ENCODE measurements at regions not wholly inside any gene's neighbourhood (a gene's known extent, or its start where the extent isn't known, plus 50 kb on each side); places are given as distances from the start of the nearest gene placed in this dataset.

DNA sequence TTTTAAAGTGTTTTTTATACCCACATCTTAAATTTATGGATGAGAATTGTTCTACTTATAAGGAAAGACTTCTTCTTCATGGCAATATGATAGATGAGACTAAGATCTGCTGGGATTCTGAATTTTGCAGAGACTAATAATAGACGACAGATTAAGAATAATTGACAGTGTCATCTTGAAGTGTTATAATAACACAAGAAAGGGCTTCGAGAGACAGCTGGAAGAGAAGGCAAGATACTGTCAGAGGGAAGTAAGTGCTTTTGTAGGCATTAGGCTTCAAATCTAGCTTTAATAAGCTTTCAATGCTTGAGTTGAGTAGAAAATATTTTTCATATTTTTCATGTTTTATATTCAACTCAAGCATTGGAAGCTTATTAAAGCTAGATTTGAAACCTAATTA, 797.6 kb upstream of the PABPC4L start:
- DNase-seq, result no peak

DNA sequence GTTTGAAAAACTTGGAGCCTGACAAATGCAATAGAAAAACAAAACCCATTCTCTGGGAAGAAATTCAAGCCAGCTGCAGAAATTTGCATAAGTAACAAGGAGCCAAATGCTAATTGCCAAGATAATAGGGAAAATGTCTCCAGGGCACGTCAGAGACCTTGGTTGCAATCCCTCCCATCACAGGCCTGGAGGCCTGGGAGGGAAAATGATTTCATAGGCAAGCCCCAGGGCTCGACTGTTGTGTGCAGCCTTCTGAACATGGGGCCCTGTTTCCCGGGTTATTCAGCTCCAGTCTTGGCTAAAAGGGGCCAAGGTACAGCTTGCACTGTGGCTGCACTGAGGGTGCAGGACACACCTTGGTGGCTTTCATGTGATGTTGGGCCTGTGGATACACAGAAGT, 760.4 kb upstream of the PABPC4L start:
- Histone ChIP-seq H3K27me3 (no peaks in the 10 kb centered on the region), H3K4me1 (no peaks in the 10 kb centered on the region), H3K27ac (no peak overlapping the region), H3K4me3 (no peak overlapping the region), H3K9me3 (no peaks in the 10 kb centered on the region), H3K36me3 (no peaks in the 10 kb centered on the region)
- no peak for ATAC-seq
- TF ChIP-seq, protein P1, sequence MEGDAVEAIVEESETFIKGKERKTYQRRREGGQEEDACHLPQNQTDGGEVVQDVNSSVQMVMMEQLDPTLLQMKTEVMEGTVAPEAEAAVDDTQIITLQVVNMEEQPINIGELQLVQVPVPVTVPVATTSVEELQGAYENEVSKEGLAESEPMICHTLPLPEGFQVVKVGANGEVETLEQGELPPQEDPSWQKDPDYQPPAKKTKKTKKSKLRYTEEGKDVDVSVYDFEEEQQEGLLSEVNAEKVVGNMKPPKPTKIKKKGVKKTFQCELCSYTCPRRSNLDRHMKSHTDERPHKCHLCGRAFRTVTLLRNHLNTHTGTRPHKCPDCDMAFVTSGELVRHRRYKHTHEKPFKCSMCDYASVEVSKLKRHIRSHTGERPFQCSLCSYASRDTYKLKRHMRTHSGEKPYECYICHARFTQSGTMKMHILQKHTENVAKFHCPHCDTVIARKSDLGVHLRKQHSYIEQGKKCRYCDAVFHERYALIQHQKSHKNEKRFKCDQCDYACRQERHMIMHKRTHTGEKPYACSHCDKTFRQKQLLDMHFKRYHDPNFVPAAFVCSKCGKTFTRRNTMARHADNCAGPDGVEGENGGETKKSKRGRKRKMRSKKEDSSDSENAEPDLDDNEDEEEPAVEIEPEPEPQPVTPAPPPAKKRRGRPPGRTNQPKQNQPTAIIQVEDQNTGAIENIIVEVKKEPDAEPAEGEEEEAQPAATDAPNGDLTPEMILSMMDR (IDR thresholded peaks at IDR 0.05 in 4 of 5, conservative IDR thresholded peaks at IDR 0.05 in 1 of 5), result no peak
- TF ChIP-seq POLR2A (IDR thresholded peaks at IDR 0.05), result no peak
- intact Hi-C loops (cut with DNase I; ENCODE audit: low total_unique reads), result no loop called here
- DNase-seq, result no peak
- in situ Hi-C loops (cut with MboI; ENCODE audit: low sequenced_read_pairs in 4 of 4), result no loop called here

More for the DNA sequence above, 797.6 kb upstream of the PABPC4L start:
- TF ChIP-seq, protein P1 (IDR thresholded peaks at IDR 0.05 in 4 of 5, conservative IDR thresholded peaks at IDR 0.05 in 1 of 5), result no peak
- no peak for TF ChIP-seq POLR2A (IDR thresholded peaks at IDR 0.05)
- Histone ChIP-seq H3K27ac (no peak overlapping the region), H3K4me3 (no peak overlapping the region), H3K27me3 (no peaks in the 10 kb centered on the region), H3K36me3 (no peaks in the 10 kb centered on the region), H3K4me1 (no peaks in the 10 kb centered on the region), H3K9me3 (no peaks in the 10 kb centered on the region)
- intact Hi-C loops (cut with DNase I; ENCODE audit: low total_unique reads) (no loop called here), in situ Hi-C loops (cut with MboI; ENCODE audit: low sequenced_read_pairs in 4 of 4) (no loop called here)
- ATAC-seq, result no peak

DNA sequence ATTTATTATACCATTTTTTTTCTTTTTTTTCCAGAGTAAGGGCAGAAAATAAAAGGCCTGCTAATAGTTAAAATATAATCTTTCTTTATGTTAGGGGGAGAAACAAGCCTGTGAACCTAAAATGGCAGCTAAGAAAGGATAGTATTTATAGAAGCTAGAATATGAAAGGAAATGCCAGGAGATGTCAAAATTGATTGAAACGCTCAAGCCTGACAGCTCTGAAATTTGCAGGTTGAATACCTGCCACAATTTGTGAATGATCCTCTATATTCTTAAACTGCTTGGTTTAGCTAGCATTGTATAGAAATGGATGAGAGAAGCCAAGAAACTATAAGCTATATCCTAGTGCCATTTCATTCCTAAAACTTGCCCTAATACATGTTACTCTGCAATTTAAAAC, 757.3 kb upstream of the PABPC4L start:
- in situ Hi-C loops (cut with MboI; ENCODE audit: low sequenced_read_pairs in 4 of 4) (no loop called here), intact Hi-C loops (cut with DNase I; ENCODE audit: low total_unique reads) (no loop called here)
- no peak overlapping the region for H3K4me3 ChIP-seq
- no peak overlapping the region for H3K27ac ChIP-seq
- no peak for TF ChIP-seq POLR2A (IDR thresholded peaks at IDR 0.05)
- TF ChIP-seq, protein P1 (IDR thresholded peaks at IDR 0.05 in 4 of 5, conservative IDR thresholded peaks at IDR 0.05 in 1 of 5), result no peak
- H3K4me1 ChIP-seq, result no peaks in the 10 kb centered on the region
- H3K36me3 ChIP-seq, result no peaks in the 10 kb centered on the region
- ATAC-seq (no peak), DNase-seq (no peak)
- H3K9me3 ChIP-seq, result no peaks in the 10 kb centered on the region
- no peaks in the 10 kb centered on the region for H3K27me3 ChIP-seq

DNA sequence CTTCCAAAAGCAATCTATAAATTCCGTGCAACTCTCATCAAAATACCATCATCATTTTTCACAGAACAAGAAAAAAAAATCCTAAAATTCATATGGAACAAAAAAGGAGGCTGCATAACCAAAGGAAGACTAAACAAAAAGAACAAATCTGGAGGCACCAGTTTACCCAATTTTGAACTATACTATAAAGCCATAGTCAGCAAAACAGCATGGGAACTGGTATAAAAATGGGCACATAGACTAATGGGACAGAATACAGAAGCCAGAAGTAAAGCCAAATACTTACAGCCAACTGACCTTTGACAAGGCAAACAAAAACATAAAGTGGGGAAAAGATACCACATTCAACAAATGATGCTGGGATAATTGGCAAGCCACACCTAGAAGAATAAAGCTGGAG, 753.5 kb upstream of the PABPC4L start:
- TF ChIP-seq, protein P1 (IDR thresholded peaks at IDR 0.05 in 4 of 5, conservative IDR thresholded peaks at IDR 0.05 in 1 of 5), result no peak
- TF ChIP-seq POLR2A (IDR thresholded peaks at IDR 0.05), result no peak
- no peak overlapping the region for H3K4me3 ChIP-seq
- no peaks in the 10 kb centered on the region for H3K36me3 ChIP-seq
- H3K27ac ChIP-seq, result no peak overlapping the region
- H3K9me3 ChIP-seq, result no peaks in the 10 kb centered on the region
- no peaks in the 10 kb centered on the region for H3K4me1 ChIP-seq
- ATAC-seq (no peak), DNase-seq (no peak)
- intact Hi-C loops (cut with DNase I; ENCODE audit: low total_unique reads) (no loop called here), in situ Hi-C loops (cut with MboI; ENCODE audit: low sequenced_read_pairs in 4 of 4) (no loop called here)
- no peaks in the 10 kb centered on the region for H3K27me3 ChIP-seq

DNA sequence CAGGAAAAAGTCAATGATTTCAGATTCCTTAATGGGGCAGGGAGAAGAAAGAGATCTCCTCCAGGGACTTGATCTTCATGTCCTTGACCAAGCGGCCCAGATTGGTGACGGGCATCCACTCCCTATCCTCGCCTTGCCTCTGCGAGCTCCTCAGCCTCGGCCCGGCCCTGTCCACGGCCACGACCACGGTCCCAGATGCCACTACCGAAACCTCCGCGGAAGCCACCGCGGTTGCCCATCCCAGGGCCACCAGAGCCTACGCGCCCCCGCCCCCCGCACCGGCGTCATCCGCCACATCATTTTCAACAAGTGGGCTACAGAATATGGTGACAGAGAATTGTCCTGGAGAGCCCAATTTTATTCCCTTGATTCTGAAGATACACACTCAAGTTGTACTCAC, 751.2 kb upstream of the PABPC4L start:
- in situ Hi-C loops (cut with MboI; ENCODE audit: low sequenced_read_pairs in 4 of 4) (no loop called here), intact Hi-C loops (cut with DNase I; ENCODE audit: low total_unique reads) (no loop called here)
- H3K4me3 ChIP-seq, result no peak overlapping the region
- H3K4me1 ChIP-seq, result no peaks in the 10 kb centered on the region
- no peaks in the 10 kb centered on the region for H3K27me3 ChIP-seq
- TF ChIP-seq, protein P1 (IDR thresholded peaks at IDR 0.05 in 4 of 5, conservative IDR thresholded peaks at IDR 0.05 in 1 of 5), result no peak
- no peak for ATAC-seq
- DNase-seq, result no peak
- H3K9me3 ChIP-seq, result no peaks in the 10 kb centered on the region
- H3K36me3 ChIP-seq, result no peaks in the 10 kb centered on the region
- H3K27ac ChIP-seq, result no peak overlapping the region

All from gastrocnemius medialis (tissue), 4 donors.